ENCODE measurements at regions not wholly inside any gene's neighbourhood (a gene's known extent, or its start where the extent isn't known, plus 50 kb on each side); places are given as distances from the start of the nearest gene placed in this dataset.

DNA sequence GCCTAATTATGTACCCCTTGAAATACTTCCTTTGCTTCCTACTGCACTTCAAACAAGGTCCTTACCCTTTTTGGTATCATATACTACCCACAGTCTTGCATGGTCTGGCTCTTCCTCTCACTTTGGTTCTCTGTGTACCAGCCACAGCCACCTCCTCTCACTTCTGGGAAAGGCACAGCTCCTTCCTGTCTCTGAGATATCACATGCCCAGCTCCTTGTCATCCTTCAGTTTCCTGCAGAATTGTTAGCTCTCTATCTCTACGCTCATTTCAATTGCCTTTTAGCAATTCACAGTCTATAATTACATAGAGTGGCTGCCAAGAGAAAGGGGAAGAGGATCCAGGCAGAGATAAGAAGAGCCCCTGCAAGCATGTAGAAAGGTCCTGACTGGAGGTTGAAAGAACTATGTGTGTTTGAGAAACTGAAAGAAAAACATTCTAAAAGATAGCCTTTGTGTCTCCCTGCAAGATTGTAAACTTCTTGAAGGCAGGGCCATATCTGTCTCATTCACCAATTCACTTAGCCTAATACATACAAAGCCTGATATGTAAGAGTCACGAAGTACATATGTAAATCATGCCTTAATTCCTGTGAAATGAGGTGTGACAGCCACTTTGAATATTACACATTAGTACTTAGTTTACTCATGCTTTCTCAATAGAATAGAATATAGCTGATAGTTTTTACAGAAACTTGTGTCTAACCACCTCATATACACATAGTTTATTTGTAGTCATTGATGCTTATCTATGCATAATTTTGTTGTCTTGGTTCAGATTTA is 933.1 kb downstream of the DIAPH3 start:
- intact Hi-C loops (cut with micrococcal nuclease) = no loop called here
- Histone ChIP-seq H3K4me3 (ENCODE audit: low read length) (no peak overlapping the region), H3K9me3 (ENCODE audit: control insufficient read depth, insufficient read depth, low read length) (no peaks in the 10 kb centered on the region), H3K36me3 (ENCODE audit: control insufficient read depth, insufficient read depth, low read length) (no peaks in the 10 kb centered on the region), H3K27ac (ENCODE audit: low read length) (no peak overlapping the region), H3K27me3 (ENCODE audit: control insufficient read depth, insufficient read depth, low read length) (no peaks in the 10 kb centered on the region), H3K4me1 (ENCODE audit: control insufficient read depth, insufficient read depth, low read length) (no peaks in the 10 kb centered on the region)
- TF ChIP-seq, protein P1, sequence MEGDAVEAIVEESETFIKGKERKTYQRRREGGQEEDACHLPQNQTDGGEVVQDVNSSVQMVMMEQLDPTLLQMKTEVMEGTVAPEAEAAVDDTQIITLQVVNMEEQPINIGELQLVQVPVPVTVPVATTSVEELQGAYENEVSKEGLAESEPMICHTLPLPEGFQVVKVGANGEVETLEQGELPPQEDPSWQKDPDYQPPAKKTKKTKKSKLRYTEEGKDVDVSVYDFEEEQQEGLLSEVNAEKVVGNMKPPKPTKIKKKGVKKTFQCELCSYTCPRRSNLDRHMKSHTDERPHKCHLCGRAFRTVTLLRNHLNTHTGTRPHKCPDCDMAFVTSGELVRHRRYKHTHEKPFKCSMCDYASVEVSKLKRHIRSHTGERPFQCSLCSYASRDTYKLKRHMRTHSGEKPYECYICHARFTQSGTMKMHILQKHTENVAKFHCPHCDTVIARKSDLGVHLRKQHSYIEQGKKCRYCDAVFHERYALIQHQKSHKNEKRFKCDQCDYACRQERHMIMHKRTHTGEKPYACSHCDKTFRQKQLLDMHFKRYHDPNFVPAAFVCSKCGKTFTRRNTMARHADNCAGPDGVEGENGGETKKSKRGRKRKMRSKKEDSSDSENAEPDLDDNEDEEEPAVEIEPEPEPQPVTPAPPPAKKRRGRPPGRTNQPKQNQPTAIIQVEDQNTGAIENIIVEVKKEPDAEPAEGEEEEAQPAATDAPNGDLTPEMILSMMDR (IDR thresholded peaks at IDR 0.05) = no peak
- Mint-ChIP-seq H3K9me3 (peaks cover 21 to 27% of the 10 kb centered on the region in 2 donors), H3K36me3 (no peaks in the 10 kb centered on the region), H3K27me3 (ENCODE audit: low read depth in 2 of 2) (no peaks in the 10 kb centered on the region), H3K27ac (no peak overlapping the region), H3K4me3 (no peak overlapping the region), H3K4me1 (no peaks in the 10 kb centered on the region)
- no peak for DNase-seq
- ATAC-seq = no peak
- no CpG with 5 or more reads among the region's 2 CpGs for WGBS (ENCODE audit: insufficient coverage)

- H3K4me1 Mint-ChIP-seq = no peaks in the 10 kb centered on the region
- H3K27me3 Mint-ChIP-seq (ENCODE audit: low read depth in 2 of 2) = no peaks in the 10 kb centered on the region
- no peak for ATAC-seq
- intact Hi-C loops (cut with micrococcal nuclease) = no loop called here
- DNase-seq = no peak
- Histone ChIP-seq H3K4me3 (ENCODE audit: low read length) (no peak overlapping the region), H3K4me1 (ENCODE audit: control insufficient read depth, insufficient read depth, low read length) (no peaks in the 10 kb centered on the region), H3K36me3 (ENCODE audit: control insufficient read depth, insufficient read depth, low read length) (no peaks in the 10 kb centered on the region), H3K9me3 (ENCODE audit: control insufficient read depth, insufficient read depth, low read length) (no peaks in the 10 kb centered on the region), H3K27me3 (ENCODE audit: control insufficient read depth, insufficient read depth, low read length) (no peaks in the 10 kb centered on the region), H3K27ac (ENCODE audit: low read length) (no peak overlapping the region)
- TF ChIP-seq, protein P1 (IDR thresholded peaks at IDR 0.05) = no peak
- H3K9me3 Mint-ChIP-seq = peaks cover 7 to 12% of the 10 kb centered on the region in 2 donors
- H3K4me3 Mint-ChIP-seq = no peak overlapping the region
- H3K27ac Mint-ChIP-seq = no peak overlapping the region
- H3K36me3 Mint-ChIP-seq = no peaks in the 10 kb centered on the region
- 94% methylated on average over 3 of the region's 5 CpGs for whole genome bisulfite sequencing (ENCODE audit: insufficient coverage)
Observed at GRCh38 chr13:59236309-59236919, 927.3 kb downstream of the DIAPH3 start.

- no peaks in the 10 kb centered on the region for H3K4me1 Mint-ChIP-seq
- ATAC-seq (no peak), DNase-seq (no peak)
- TF ChIP-seq, protein P1 (IDR thresholded peaks at IDR 0.05) = no peak
- no peaks in the 10 kb centered on the region for H3K4me1 ChIP-seq (ENCODE audit: control insufficient read depth, insufficient read depth, low read length)
- H3K27me3 ChIP-seq (ENCODE audit: control insufficient read depth, insufficient read depth, low read length) = no peaks in the 10 kb centered on the region
- intact Hi-C loops (cut with micrococcal nuclease) = no loop called here
- peaks cover 7 to 12% of the 10 kb centered on the region in 2 donors for H3K9me3 Mint-ChIP-seq
- no peak overlapping the region for H3K4me3 Mint-ChIP-seq
- H3K4me3 ChIP-seq (ENCODE audit: low read length) = no peak overlapping the region
- no peaks in the 10 kb centered on the region for H3K36me3 Mint-ChIP-seq
- no CpG with 5 or more reads among the region's 1 CpG for WGBS (ENCODE audit: insufficient coverage)
- no peaks in the 10 kb centered on the region for H3K36me3 ChIP-seq (ENCODE audit: control insufficient read depth, insufficient read depth, low read length)
- no peaks in the 10 kb centered on the region for H3K9me3 ChIP-seq (ENCODE audit: control insufficient read depth, insufficient read depth, low read length)
- H3K27ac ChIP-seq (ENCODE audit: low read length) = no peak overlapping the region
- H3K27ac Mint-ChIP-seq = no peak overlapping the region
- H3K27me3 Mint-ChIP-seq (ENCODE audit: low read depth in 2 of 2) = no peaks in the 10 kb centered on the region
Observed at GRCh38 chr13:59236944-59237343, 926.8 kb downstream of the DIAPH3 start.
